Muscle of back (tissue), 3 donors: ENCODE measurements at regions not wholly inside any gene's neighbourhood (a gene's known extent, or its start where the extent isn't known, plus 50 kb on each side); places are given as distances from the start of the nearest gene placed in this dataset.
"Not testable (repeated sequence)": the region's sequence is repeated elsewhere in the genome, so short reads cannot be mapped to it uniquely, and the experiment has no call there.

Experiments
- DNase-seq, 3 donors: peaks; one replicate each; pipeline versions ENCODE4 v3.0.0 to v3.0.0-alpha.2; 2013

DNA sequence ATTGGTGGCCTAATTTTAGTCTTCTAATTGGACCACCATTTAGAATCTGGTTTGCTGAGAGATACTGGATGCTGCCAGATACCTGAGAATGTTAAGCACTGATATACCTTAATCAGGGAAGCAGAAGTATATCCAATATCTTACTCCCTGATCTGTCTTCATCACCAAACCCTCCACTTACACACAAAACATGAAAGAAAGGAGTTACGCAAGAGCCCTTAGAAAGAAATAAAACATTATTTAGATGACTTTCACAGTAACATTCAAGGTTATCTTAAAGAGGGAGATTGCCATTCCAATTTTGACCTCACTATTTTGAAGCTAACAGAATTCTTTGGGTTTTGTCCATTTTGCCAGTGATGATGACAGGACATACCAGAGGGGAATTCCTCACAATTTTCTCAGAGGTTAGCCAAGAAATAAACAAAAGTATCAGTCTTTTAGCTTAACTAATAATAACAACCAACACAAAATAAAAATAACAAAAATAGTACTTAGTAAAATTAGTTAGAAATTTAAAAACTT is 496.1 kb downstream of the NFIB start:
- no peak for DNase-seq

DNA sequence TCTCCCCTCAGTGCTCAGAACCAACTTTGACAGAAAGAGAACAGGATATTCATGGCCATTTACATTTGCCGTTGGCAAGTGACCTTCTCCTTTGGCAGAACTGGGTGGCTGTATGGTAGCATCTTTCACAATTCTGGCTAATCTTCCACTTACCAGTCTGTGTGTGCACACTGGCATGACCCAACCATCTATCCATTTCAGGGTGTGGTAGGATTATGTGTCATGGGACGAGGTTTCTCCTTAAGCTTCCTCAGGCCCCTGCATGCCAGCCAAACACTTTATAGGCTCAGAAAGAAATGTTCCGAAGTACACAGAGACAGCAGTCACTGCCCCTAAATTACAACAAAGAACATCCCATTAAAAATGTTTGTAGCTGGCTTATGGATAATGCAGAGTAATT is 497.1 kb downstream of the NFIB start:
- no peak for DNase-seq

DNA sequence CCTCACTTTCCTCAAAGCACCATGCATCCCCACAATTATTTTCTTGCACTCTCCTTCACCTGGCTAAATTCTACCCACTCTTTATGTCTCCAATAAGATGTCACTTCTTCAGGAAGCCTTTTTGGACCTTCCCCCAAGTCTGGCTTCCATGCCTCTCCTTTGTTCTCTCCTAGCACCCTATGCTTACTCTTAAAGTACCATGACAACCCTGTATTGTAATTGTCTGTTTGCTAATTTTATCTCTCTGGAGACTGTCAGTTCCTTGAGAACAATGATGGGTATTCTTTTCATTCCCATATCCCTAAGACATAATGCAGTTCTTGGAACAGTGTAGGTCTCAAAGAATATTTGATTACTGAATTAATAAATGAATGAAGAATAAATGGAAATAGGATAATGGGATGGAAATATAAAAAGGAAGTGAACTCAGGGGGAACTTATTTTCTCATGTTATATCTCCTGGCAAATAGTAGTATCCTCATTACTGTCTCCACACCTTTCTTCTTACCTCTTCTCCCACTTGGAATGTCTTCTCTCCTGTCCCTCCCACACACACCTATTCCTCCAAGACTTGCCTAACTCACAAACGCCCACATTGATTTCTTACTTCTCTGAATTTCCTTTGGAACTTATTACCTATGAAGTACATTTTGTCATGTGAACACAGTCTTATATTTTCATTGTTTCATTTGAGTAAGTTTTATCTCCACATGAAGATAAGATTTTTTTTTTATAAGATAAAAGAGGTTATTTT is 499.1 kb downstream of the NFIB start:
- no peak for DNase-seq

DNA sequence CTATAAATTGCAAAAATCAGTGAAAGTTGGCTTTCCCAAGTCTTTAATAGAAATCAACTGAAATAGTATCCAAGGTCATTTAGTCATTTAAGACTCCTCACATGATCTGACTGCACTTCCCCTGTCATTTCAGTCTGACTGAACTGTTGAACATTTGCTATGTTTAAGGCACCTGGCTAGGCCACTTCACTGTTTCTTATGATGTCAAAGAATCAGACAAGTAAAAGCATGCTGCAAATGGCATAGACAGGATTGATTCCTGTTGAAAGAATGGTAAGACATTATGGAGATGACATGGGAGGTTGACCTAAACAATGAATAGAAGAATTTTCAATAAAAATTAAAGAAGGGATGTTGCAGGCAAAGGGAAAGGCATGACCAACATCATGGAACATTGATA is 502.1 kb downstream of the NFIB start:
- no peak for DNase-seq

DNA sequence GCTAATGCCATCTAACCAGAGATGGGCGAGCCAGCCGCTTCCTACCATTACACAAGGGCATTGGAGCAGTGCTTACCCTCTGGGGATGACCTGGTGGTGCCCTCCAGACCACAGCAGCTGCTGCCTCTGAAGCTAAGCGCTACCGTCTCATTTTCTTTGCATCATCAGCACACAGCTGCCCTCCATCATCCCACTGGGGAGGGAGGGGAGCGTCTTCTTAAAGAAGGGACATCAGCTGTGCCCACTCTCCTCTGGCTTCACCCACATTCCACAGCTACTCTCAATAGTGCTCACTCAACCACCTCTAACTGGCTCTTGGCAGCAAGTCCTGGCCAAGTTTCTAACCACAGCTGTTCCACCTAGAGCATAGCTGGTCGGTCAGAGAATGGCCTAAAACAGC is 503.4 kb downstream of the NFIB start:
- DNase-seq: peak; percentile 70 to 82 (median 79)

DNA sequence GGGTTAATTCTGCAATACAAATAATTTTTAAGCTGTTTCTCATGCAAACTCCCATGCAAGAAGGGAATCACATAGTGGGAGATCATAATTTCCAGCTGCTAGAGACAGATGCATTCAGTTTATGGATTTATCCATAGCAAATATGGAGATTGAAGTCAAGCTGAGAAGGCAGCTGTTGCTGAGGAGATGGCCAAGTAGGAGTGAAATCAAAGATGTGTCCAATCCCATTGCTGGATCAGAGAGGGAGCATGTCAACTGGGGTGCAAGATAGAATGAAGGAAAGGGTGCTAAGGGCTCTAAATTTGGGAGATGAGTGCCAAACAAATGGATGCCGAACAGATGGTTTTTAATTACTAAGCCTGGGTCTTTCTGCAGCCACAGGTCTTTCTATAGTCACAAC is 504.5 kb downstream of the NFIB start:
- peak in 1 of 3 donors; percentile 68 for DNase-seq

DNA sequence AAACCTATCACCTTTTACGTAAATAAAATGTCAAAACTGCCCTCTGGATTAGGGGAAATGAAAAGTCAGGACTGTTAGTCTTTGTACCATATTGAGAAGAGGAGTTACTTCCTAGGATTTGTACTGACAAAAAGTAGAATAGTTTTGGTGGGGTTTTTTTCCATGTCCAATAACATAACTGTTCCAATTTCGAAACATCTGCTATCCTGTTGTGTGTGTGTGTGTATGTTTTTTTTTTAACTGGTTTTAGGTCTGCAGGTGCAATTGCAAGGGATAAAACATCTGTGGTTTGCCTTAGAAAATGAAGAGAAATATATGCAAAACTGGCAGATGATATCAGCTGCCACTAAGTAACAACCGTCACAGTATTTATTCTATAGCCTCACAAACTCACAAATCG is 506.8 kb downstream of the NFIB start:
- DNase-seq: no peak

DNA sequence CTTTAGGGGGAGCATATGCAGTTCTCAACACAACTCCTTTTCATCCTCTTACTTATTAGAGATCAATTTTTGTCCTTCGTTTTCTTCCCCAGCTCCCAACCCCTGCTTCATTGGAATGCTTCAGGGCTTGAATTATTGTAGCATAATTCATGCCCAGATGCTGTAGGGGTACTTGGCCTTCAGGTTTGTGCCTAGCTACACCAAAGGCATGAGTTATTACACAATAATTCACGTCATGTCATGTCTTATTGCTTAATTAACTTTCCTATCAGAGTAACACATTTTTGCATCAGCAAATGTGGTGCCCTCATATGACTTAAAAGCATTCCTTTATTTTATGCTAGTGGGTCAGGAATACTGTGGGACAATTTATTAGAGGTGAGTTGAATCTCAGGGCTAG is 507.2 kb downstream of the NFIB start:
- no peak for DNase-seq

DNA sequence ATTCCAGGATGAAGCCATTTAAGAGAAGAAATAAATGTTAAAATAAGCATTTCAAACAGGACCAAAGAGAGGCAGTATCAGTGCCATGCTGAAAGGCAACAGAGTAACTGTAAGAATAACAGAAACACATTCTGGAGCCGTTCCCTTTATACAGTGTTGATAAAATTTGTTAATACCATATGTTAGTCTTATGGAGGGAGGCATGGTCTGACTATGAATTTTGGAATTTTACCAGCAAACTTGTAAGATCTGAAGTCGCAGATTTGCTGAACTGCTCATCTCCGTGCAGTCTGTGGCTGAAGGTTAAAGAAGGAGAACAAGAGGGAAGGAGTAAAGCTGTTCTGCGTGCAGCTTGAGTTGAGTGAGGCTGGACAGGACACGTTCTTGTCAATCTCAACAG is 508.4 kb downstream of the NFIB start:
- peak in 2 of 3 donors; percentile 23 to 72 for DNase-seq

DNA sequence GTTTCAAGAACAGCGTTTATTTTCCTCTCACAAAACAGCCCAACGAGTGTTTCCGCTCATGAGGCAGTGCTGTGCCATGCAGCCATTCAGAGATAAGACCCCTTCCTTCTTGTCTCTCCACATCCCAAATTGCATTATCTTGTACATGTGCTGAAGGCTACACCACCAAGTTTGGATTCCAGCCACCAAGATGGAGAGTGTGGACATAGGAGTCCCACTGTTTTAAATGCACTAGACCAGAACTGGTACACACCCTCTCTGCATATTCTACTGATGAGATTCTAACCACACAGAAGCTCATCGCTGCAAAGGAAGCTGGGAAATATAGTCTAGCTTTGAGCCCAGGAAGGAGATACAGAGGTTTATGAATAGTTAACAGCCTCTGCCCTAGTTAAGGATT is 509.4 kb downstream of the NFIB start:
- DNase-seq: no peak

DNA sequence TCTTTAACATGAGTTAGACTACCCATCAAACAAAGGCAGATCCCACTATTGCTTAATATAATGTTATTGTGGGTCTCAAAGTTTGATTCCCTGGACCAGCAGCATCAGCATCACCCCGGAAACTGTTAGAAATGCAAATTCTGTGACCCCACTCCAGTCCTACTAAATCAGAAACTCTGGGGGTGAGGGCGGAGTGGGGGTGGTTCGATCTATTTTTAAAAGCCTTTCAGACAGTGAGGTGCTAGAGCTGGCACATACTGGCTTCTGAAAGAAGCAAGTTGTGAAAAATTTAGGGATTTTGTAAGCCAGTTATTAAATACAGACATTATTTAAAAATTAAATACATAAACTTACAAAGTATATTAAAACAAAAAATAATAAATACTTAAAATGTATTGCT is 513.2 kb downstream of the NFIB start:
- DNase-seq: no peak

DNA sequence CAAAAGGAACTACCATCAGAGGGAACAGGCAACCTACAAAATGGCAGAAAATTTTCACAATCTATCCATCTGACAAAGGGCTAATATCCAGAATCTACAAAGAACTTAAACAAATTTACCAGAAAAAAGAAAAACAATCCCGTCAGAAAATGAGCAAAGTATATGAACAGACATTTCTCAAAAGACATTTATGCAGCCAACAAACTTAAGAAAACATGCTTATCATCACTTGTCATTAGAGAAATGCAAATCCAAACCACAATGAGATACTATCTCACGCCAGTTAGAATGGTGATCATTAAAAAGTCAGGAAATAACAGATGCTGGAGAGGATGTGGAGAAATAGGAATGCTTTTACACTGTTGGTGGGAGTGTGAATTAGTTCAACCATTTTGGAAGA is 516.2 kb downstream of the NFIB start:
- DNase-seq: not testable (repeated sequence)

DNA sequence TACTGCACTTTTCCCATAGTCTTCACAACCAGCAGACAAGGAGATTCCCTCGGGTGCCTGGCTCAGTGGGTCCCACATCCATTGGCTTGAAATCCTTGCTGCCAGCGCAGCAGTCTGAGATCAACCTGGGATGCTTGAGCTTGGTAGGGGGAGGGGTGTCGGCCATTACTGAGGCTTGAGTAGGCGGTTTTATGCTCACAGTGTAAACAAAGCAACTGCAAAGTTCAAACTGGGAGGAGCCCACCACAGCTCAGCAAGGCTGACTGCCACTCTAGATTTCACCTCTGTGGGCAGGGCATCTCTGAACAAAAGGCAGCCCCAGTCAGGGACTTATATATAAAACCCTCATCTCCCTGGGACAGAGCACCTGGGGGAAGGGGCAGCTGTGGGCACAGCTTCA is 512.3 kb upstream of the MPDZ start:
- no peak for DNase-seq

DNA sequence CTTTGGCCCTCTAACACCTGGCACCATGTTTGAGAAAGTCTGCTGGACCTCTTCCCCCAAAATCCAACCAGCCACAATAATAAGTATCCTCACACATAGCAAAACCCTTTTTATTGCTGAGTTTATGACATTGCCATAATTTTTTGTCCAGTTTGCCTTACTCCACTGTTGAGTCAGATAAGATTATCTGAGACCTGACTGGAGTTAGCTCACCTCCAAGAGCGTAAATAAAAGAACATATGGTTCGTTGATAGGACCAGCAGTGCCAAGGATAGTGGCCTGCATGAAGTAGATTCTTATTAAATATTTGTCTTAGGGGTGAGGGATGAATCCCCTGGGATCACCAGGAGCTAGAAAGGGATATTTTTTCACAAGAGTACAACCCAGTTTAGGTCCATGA is 510.6 kb upstream of the MPDZ start:
- DNase-seq: no peak

DNA sequence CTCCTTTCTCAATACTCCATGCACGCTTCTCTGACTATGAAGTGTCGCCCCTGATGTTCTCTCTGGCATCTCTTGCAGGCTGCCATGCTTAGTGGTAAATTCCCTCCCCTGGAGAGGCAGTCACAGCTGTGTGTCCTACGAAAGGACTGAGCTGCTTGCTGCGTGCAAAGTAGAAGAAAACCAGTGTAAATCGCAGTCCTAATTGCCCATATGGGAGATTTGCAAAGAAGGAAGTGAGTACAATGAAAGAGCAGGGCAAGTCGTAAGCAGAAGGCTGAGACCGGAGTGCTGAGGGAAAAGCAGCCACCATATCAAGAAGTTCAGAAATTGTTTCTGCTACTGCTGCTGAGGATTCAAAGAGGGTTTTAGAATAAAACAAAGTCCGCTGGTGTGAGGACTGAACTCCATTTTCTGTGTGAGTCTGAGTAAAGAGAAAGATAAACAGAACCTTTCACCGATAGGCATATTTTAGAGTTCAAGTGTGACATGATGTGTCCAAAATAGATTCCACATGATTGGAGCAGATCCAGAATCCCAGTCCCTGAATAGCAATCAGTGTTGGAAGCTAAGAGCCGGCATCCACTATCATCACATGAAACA is 507.8 kb upstream of the MPDZ start:
- DNase-seq: peak; percentile 92 to 96 (median 92)

DNA sequence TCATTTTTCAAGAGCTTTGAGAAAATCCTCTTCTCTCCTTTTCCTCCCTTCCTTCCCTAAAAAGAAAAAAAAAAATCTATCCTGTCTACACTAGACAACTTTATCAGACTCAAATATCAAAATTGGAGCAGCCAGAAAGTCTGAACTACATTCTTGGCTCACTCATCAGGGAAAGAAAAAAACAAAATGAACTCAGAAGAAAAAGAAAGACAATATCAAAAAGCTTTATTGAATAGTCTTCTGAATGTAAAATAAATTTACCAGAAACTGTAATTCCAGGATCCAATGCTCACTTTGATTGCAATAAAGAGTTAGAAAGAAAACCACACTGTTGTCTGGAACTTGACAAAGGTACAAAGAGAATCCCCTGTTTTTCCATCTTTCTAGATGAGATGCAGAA is 507.2 kb upstream of the MPDZ start:
- peak in 1 of 3 donors; percentile 22 for DNase-seq

DNA sequence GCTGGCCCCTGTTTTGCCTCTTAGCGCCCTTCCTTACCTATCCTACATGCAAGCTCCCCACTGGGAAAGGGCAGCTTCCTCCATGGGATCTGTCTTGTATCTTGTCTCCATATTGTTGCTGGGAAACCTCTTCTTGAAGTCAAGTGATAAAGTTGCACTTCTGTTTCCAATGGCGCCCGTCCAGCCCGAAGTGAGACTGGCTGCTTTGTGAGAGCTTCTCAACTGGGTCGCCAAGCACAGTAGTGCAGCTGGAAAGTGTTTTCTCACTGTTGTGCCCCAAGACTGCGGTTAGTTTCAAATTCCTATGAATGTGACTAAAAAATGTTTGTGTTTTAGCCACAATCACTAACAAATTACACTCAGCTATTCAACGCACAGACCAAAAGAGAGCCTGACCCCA is 506.6 kb upstream of the MPDZ start:
- DNase-seq: no peak

DNA sequence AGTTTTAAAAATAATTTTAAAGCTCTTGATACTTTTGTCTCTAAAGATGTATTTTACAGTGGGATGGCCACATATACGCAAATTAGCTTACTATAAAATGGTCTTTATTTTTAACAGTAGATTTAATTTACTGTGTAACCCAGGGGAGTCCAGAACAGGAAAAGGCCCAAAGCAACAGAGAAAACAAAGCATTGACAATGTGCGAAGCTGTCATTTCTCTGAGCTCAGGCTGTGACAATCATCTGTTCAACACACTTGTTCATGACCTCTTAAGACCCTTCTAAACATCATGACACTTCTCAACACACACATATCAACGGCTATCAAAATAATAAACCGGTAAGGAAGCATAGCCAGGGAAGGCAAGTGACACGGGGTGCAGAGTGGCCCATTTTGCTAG is 499.6 kb upstream of the MPDZ start:
- DNase-seq: no peak

DNA sequence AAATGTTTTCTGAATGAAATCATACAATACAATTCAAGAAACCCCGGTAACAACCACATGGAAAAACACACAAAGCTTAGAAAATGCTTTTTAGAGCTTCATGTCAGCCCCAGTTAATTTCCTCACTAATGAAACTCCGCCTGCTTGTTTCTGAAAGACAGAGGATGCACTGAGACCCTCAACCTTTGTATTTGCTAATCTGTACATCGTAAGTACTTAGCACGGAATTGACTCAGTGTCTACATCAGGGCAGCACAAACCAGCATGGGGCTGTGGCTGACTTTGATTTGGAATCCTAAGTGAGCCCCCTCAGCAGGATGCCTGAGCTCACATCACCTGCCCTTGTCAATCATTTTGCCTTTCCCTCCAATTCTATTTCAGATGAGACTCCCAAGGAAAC is 499.1 kb upstream of the MPDZ start:
- peak; percentile 68 to 77 (median 75) for DNase-seq

DNA sequence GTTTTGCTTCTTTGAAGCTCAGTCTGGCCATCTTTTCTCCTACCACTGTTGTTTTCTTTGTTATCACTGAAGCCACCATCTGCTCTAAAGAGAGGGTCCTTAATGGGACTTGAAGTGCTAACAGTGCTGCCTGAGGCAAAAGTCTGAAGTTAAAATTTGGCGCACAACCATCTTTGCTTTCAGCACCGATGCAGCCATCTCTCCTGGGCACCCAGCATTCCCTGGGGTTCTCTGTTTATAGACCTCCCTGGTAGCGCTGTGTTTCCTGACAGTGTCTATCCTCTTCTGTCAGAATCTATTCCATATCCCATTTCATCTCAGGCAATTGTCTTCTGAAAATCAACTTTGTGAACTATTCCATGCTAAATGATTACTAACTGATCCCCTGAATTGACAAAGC is 491.5 kb upstream of the MPDZ start:
- no peak for DNase-seq

DNA sequence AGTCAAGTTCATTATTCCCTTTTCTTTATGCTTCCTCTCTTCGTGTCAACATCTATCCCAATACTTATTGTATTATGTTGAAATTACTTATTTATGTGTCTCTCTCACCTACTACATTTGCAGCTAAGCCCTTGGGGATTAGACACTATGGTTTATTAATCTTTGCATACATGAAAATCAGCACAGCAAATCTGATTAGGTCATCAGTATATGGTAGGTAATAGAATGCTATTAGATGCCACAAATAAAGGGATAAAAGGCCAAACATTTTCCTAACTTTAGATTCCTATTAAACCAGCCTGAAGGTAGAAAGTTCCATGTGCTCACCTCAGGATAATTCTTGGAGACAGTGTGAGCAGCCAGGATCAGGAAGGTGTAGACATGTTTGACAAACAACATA is 490.1 kb upstream of the MPDZ start:
- no peak for DNase-seq

DNA sequence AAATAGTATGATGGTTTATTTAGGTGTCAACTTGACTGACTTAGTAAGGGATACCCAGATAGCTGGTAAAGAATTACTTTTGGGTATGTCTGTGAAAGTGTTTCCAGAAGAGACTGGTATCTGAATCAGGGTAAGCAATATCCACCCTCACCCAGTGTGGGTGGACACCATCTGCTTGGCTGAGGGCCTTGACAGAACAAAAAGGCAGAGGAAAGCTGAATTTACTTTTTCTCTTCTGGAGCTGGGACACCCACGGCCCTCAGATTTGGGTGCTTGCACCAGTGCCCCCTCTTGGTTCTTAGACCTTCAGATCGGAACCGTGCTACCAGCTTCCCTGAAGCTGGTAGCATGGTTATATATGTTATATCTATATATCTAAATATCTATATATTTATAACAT is 489.5 kb upstream of the MPDZ start:
- DNase-seq: no peak

DNA sequence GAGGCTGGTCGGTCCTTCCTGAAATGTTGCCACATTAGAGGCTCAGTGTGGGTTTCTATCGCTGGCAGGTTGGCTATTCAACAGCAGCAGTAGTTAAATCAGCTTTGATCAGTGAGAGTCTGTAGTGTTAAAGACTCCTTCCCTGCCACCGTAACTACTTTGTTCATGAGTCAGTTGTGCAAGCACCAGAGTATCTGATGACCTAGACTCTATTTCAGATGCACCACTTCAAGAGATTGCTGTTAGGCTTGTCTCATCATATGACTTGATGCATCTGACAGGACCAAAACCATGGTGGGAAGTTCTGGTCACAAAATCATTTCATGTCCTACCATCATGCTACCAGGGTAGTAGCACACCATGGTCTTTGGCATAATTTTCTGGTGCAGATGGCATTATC is 482.7 kb upstream of the MPDZ start:
- DNase-seq: no peak

DNA sequence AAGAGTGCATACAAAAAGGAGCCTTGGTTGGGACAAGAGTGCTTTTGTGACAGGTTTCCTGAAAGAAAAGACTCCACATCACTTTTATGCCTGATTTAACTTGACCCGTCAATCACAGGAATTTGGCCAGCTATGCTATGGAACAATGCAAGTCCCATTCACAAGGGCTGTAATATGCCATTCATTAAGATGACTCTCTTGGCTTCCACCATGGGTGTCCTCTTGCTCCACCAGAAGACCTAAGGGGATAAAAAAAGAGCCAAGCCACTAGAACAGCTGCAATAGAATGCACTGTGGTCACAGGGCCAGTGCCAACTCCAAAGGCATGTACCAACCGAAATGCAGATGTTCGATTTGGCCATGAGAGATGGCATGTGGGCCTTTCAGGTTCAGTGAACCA is 480.1 kb upstream of the MPDZ start:
- DNase-seq: peak in 2 of 3 donors; percentile 43 to 57
